Cardiac muscle cell (in vitro differentiated cells and primary cell): ENCODE measurements at regions not wholly inside any gene's neighbourhood (a gene's known extent, or its start where the extent isn't known, plus 50 kb on each side); places are given as distances from the start of the nearest gene placed in this dataset.

Experiments used
- DNase-seq, 2 donors: peaks; one replicate each; pipeline versions ENCODE4 v3.0.0 to v3.0.0-alpha.2; 2010 to 2017; ENCODE audit warnings: low read depth in 1 of 2, low spot score in 1 of 2
- H3K27ac ChIP-seq: fragments of 200-600 bp; sonication (generic); 2 replicates; pipeline ENCODE4 v1.5.1; 2016
- H3K27me3 ChIP-seq: fragments of 200-600 bp; sonication (generic); 2 replicates; pipeline ENCODE4 v1.6.0; 2016; ENCODE audit warnings: control low read depth
- H3K36me3 ChIP-seq: fragments of 200-600 bp; sonication (generic); 2 replicates; pipeline ENCODE4 v1.5.1; 2016; ENCODE audit warnings: control low read depth
- H3K4me1 ChIP-seq: fragments of 200-600 bp; sonication (generic); 2 replicates; pipeline ENCODE4 v1.8.1; 2017; ENCODE audit warnings: low read depth, mild to moderate bottlenecking, mixed run types
- H3K4me3 ChIP-seq: fragments of 200-600 bp; sonication (generic); 2 replicates; pipeline ENCODE4 v1.5.1; 2016; ENCODE audit warnings: mild to moderate bottlenecking
- H3K9me3 ChIP-seq: fragments of 200-600 bp; sonication (generic); 2 replicates; pipeline ENCODE4 v1.5.1; 2017; ENCODE audit warnings: low read depth, mild to moderate bottlenecking, control low read depth
- TF ChIP-seq, protein P1 (sequence below): IDR thresholded peaks from 2 replicates; pipeline ENCODE4 v1.5.1; 2012; ENCODE audit warnings: low read depth, mild to moderate bottlenecking, low read length

GRCh38 chr1:209461168-209461567 lies 122.3 kb upstream of the CAMK1G start:
- DNase-seq, result no peak
- Histone ChIP-seq H3K9me3 (no peaks in the 10 kb centered on the region), H3K4me1 (peaks cover 18% of the 10 kb centered on the region), H3K27me3 (no peaks in the 10 kb centered on the region), H3K27ac (no peak overlapping the region), H3K4me3 (no peak overlapping the region), H3K36me3 (no peaks in the 10 kb centered on the region)
- TF ChIP-seq, protein P1, sequence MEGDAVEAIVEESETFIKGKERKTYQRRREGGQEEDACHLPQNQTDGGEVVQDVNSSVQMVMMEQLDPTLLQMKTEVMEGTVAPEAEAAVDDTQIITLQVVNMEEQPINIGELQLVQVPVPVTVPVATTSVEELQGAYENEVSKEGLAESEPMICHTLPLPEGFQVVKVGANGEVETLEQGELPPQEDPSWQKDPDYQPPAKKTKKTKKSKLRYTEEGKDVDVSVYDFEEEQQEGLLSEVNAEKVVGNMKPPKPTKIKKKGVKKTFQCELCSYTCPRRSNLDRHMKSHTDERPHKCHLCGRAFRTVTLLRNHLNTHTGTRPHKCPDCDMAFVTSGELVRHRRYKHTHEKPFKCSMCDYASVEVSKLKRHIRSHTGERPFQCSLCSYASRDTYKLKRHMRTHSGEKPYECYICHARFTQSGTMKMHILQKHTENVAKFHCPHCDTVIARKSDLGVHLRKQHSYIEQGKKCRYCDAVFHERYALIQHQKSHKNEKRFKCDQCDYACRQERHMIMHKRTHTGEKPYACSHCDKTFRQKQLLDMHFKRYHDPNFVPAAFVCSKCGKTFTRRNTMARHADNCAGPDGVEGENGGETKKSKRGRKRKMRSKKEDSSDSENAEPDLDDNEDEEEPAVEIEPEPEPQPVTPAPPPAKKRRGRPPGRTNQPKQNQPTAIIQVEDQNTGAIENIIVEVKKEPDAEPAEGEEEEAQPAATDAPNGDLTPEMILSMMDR, result no peak

DNA sequence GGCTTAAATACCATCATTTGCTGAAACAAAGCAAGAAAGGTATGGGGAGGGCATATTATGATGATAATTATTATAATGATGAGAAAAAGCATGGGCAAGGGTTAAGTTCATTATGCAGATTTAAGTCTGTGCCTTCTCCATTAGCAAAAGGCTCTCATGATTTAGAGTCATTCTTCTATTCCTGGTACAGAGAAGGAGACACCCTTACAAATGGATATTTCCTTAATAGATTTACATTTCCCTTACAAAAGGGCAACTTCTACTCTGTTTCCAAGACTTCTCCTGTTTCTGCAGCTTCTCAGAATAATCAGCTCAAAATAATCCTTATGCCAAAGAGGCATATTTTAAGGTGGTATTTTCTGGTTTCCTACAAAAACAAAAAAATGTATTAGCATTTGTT lies 121.1 kb upstream of the CAMK1G start:
- H3K36me3 ChIP-seq, result no peaks in the 10 kb centered on the region
- H3K4me1 ChIP-seq, result peaks cover 7% of the 10 kb centered on the region
- no peaks in the 10 kb centered on the region for H3K27me3 ChIP-seq
- no peak for DNase-seq
- no peak overlapping the region for H3K4me3 ChIP-seq
- no peak overlapping the region for H3K27ac ChIP-seq
- no peaks in the 10 kb centered on the region for H3K9me3 ChIP-seq
- TF ChIP-seq, protein P1, result no peak

DNA sequence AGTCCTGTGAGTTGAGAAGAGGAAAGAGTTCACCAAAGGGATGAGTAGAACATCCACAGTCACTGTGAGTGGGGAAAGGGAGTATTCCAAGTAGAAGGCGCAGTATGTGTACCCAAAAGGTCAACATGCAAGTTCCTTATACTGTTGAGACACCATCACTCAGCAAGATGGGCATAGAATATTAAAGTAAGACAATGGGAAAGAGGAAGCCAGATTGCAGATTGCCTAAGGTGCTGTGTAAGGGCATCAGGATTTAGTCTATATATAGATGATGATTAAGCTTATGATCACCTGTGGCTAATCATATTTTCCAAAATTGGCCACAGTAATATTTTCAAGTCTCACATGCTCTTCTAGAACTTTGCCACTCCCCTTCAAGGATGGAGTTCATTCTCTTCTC lies 120.1 kb upstream of the CAMK1G start:
- Histone ChIP-seq H3K9me3 (no peaks in the 10 kb centered on the region), H3K4me1 (no peaks in the 10 kb centered on the region), H3K4me3 (no peak overlapping the region), H3K36me3 (no peaks in the 10 kb centered on the region), H3K27me3 (no peaks in the 10 kb centered on the region), H3K27ac (no peak overlapping the region)
- DNase-seq, result no peak
- TF ChIP-seq, protein P1, result no peak

DNA sequence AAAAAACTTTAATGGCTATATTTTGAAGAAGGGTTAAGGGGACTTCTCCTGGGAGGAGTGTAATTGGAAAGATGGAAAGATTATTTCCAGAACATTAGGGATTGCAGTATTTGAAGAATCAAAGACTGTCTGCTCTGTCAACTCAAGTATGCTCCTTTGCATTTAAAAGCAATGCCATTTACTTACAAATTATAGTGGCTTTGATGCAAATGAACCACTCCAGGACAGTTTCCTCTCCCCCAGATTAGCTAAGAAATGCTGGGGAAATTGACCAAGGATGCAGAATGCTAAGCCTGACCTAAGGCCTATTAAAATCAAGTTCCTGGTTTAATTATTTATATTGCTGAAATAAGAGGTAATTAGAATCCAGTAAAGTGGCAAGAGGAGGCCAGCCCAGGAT lies 110.5 kb upstream of the CAMK1G start:
- TF ChIP-seq, protein P1, result no peak
- Histone ChIP-seq H3K36me3 (no peaks in the 10 kb centered on the region), H3K9me3 (no peaks in the 10 kb centered on the region), H3K27ac (no peak overlapping the region), H3K4me3 (no peak overlapping the region), H3K4me1 (no peaks in the 10 kb centered on the region), H3K27me3 (no peaks in the 10 kb centered on the region)
- DNase-seq, result no peak

DNA sequence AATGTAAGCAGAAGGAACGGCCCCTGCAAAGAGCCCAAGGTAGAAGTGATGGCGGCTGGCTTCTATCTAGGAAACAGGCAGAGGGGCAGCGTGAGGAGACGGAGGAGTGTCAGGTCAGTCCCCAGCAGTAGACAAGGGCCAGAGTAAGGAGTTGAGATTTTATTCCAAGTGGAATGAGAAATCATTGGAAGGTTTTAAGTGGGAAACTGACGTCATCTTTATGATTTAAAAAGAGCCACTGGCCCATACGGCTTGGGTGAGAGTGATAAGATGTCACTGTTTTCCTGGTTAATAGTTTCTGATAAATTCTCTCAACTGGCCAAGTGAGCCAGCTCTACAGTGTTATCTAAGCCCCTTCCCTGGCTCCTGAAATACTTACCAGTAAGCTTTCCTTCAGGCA lies 103.2 kb upstream of the CAMK1G start:
- no peak for DNase-seq
- Histone ChIP-seq H3K4me3 (no peak overlapping the region), H3K9me3 (no peaks in the 10 kb centered on the region), H3K27ac (no peak overlapping the region), H3K27me3 (no peaks in the 10 kb centered on the region), H3K4me1 (no peaks in the 10 kb centered on the region), H3K36me3 (no peaks in the 10 kb centered on the region)
- TF ChIP-seq, protein P1, result no peak

DNA sequence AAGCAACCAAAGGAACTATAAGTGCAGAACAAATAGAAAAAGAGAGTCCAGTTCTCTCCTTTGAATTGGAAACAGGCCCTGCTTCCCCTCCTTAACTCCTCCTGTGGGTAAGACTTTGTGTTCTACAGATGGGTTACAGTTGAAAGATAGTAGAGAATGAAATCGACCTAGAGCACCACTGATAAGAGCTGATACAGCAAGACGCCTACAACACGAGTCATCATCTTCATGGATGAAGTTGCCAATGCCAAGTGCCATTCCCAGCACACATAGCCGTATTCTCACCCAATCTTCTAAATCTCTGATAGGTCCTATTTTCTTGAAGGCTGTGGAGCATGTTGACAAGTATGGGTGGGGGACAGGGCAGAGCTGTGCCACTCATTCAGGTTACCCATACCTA lies 99.8 kb upstream of the CAMK1G start:
- H3K4me3 ChIP-seq, result no peak overlapping the region
- TF ChIP-seq, protein P1, result no peak
- no peaks in the 10 kb centered on the region for H3K9me3 ChIP-seq
- no peaks in the 10 kb centered on the region for H3K4me1 ChIP-seq
- H3K27ac ChIP-seq, result no peak overlapping the region
- no peak for DNase-seq
- no peaks in the 10 kb centered on the region for H3K27me3 ChIP-seq
- no peaks in the 10 kb centered on the region for H3K36me3 ChIP-seq
